CD4-positive, alpha-beta memory T cell (primary cell): ENCODE measurements at regions not wholly inside any gene's neighbourhood (a gene's known extent, or its start where the extent isn't known, plus 50 kb on each side); places are given as distances from the start of the nearest gene placed in this dataset.

Source experiments
- CTCF ChIA-PET: fragments of 350-600 bp; sonication (Branson Sonifier 250); formaldehyde crosslinking; loops from one replicate; lab custom pipeline; 2021; ENCODE audit warnings: inconsistent platforms; ENCODE audit not compliant: partially characterized antibody; lab: Charles Lee
- POLR2A ChIA-PET: fragments of 350-600 bp; sonication (Branson Sonifier 250); formaldehyde crosslinking; loops from one replicate; lab custom pipeline; 2021; ENCODE audit not compliant: partially characterized antibody; lab: Charles Lee
- DNase-seq, 5 donors: peaks; one replicate each; pipeline versions ENCODE4 v3.0.0 to v3.0.0-alpha.2; 2020 to 2022; ENCODE audit warnings: mixed read lengths in 1 of 5
- H3K27ac ChIP-seq: one replicate; pipeline ENCODE4 v1.7.0; 2013; ENCODE audit warnings: low read depth, low read length
- H3K27me3 ChIP-seq: 2 replicates; pipeline ENCODE4 v1.7.0; 2013; ENCODE audit warnings: mild to moderate bottlenecking, low read length, moderate library complexity; ENCODE audit not compliant: insufficient read depth
- H3K36me3 ChIP-seq: 2 replicates; pipeline ENCODE4 v1.7.0; 2013; ENCODE audit warnings: mild to moderate bottlenecking, low read length, moderate library complexity; ENCODE audit not compliant: insufficient read depth
- H3K4me1 ChIP-seq: 2 replicates; pipeline ENCODE4 v1.7.0; 2013; ENCODE audit warnings: mild to moderate bottlenecking, low read length, moderate library complexity; ENCODE audit not compliant: insufficient read depth
- H3K4me3 ChIP-seq, 2 donors: one replicate each; pipeline ENCODE4 v1.7.0; 2013; ENCODE audit warnings: low read length in 2 of 2, mild to moderate bottlenecking in 1 of 2
- H3K9me3 ChIP-seq, 2 donors: one replicate each; pipeline ENCODE4 v1.7.0; 2013; ENCODE audit warnings: low read length in 2 of 2, control low read depth in 1 of 2; ENCODE audit not compliant: control insufficient read depth in 1 of 2
- H3K27ac Mint-ChIP-seq, 7 donors: one replicate each; pipeline ENCODE4 v1.8.0; 2020 to 2021; ENCODE audit warnings: mixed read lengths in 7 of 7, mild to moderate bottlenecking in 6 of 7, inconsistent platforms in 3 of 7, moderate library complexity in 3 of 7
- H3K27me3 Mint-ChIP-seq, 2 donors: one replicate each; pipeline ENCODE4 v1.8.0; 2020 to 2021; ENCODE audit warnings: mixed read lengths in 2 of 2
- H3K36me3 Mint-ChIP-seq, 2 donors: one replicate each; pipeline ENCODE4 v1.8.0; 2020 to 2021; ENCODE audit warnings: mixed read lengths in 2 of 2, inconsistent platforms in 1 of 2, mild to moderate bottlenecking in 1 of 2
- H3K4me1 Mint-ChIP-seq, 4 donors: one replicate each; pipeline ENCODE4 v1.8.0; 2020 to 2021; ENCODE audit warnings: mixed read lengths in 4 of 4, mild to moderate bottlenecking in 1 of 4
- H3K4me3 Mint-ChIP-seq, 8 donors: one replicate each; pipeline ENCODE4 v1.8.0; 2020 to 2021; ENCODE audit warnings: mixed read lengths in 8 of 8, mild to moderate bottlenecking in 7 of 8, moderate library complexity in 6 of 8, inconsistent platforms in 3 of 8
- H3K9me3 Mint-ChIP-seq, 8 donors: one replicate each; pipeline ENCODE4 v1.8.0; 2020 to 2021; ENCODE audit warnings: mixed read lengths in 8 of 8, mild to moderate bottlenecking in 5 of 8, inconsistent platforms in 3 of 8, moderate library complexity in 1 of 8
- intact Hi-C: fragments of 100-400 bp; cut with micrococcal nuclease; formaldehyde crosslinking; loops from one replicate; pipeline ENCODE4 v1.15.1; 2023

DNA sequence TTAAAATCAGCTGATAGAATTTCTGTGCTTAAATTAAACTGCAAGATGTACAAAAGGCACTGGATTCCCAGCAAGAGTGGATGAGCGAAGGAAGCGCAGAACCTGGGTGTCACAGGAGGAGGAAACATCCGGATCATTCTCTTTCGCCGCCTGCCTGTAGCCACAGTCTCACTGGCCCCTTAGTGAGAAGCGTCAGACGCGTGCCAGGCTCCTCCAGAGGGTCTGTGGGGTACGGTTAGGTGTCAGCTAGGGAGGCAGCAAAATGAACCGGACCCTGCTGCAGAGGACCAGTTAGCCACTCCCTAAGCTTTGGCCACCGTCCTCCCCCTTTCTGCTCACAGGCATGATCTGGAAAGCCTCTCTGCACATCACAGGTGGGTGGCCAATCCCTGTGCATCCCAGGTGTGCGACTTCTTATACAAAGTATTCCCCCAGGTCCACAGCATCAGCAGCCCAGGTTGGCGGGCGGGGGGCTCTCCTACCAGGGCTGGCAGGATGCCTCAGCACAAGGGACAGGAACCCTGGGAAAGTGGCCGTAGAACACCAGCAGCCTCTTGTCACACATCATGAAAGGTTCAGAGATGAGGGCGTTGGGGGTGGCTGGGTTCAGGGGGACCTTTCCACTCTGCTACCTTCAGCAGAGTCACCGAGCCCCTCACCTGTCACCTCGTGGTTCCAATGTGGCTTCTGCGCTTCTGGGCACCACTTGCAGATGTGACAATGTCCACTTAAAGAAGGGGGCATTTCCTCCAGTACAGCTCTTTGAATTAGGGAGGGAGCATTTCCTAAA, 61.1 kb upstream of the SLC66A3 start:
- DNase-seq = no peak
- H3K27me3 ChIP-seq = no peaks in the 10 kb centered on the region
- H3K9me3 ChIP-seq = no peaks in the 10 kb centered on the region
- H3K27me3 Mint-ChIP-seq = peaks cover 0 to 3% of the 10 kb centered on the region in 2 donors
- H3K4me1 ChIP-seq = no peaks in the 10 kb centered on the region
- H3K27ac Mint-ChIP-seq = no peak overlapping the region
- ChIA-PET POLR2A (interaction anchor here (1.0 to 1.7 kb wide), 2 partner anchors 10 to 35 kb away, joined by 4 to 5 read pairs; no protein-coding TSS in a partner anchor), CTCF (interaction anchor here (1.0 to 1.4 kb wide), 2 partner anchors 30 to 38 kb away, joined by 3 to 4 read pairs; a partner anchor contains a TSS)
- H3K4me3 ChIP-seq = no peak overlapping the region
- H3K36me3 ChIP-seq = no peaks in the 10 kb centered on the region
- H3K9me3 Mint-ChIP-seq = no peaks in the 10 kb centered on the region
- no peaks in the 10 kb centered on the region for H3K4me1 Mint-ChIP-seq
- intact Hi-C loops = no loop called here
- H3K36me3 Mint-ChIP-seq = no peaks in the 10 kb centered on the region
- H3K4me3 Mint-ChIP-seq = no peak overlapping the region
- no peak overlapping the region for H3K27ac ChIP-seq

DNA sequence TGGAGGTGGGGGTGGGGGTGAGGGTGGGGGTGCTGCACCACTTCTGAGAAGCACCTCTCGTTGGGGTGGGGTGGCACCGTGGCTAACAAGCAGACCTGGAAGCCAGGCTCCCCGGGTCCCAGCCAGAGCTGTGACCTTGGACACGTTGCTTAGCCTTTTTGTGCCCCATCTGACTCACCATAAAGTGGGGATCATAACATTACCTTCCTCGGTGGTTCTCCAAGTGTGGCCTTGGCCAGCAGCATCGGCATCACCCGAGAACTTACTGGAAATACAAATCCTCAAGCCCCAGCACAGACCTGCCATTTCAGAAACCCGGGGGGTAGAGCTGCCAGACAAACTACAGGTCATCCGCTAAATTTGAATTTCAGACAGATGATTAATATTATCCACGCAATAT, 58.7 kb upstream of the SLC66A3 start:
- Mint-ChIP-seq H3K27me3 (no peaks in the 10 kb centered on the region), H3K36me3 (no peaks in the 10 kb centered on the region), H3K9me3 (no peaks in the 10 kb centered on the region), H3K4me1 (no peaks in the 10 kb centered on the region), H3K4me3 (no peak overlapping the region), H3K27ac (no peak overlapping the region)
- no peak for DNase-seq
- intact Hi-C loops = no loop called here
- Histone ChIP-seq H3K4me1 (no peaks in the 10 kb centered on the region), H3K4me3 (no peak overlapping the region), H3K9me3 (no peaks in the 10 kb centered on the region), H3K36me3 (no peaks in the 10 kb centered on the region), H3K27me3 (no peaks in the 10 kb centered on the region), H3K27ac (no peak overlapping the region)
- POLR2A ChIA-PET = no interaction called here
- CTCF ChIA-PET = interaction anchor here (1.6 kb wide), 1 partner anchor 264 kb away, joined by 3 read pairs; no protein-coding TSS in a partner anchor

DNA sequence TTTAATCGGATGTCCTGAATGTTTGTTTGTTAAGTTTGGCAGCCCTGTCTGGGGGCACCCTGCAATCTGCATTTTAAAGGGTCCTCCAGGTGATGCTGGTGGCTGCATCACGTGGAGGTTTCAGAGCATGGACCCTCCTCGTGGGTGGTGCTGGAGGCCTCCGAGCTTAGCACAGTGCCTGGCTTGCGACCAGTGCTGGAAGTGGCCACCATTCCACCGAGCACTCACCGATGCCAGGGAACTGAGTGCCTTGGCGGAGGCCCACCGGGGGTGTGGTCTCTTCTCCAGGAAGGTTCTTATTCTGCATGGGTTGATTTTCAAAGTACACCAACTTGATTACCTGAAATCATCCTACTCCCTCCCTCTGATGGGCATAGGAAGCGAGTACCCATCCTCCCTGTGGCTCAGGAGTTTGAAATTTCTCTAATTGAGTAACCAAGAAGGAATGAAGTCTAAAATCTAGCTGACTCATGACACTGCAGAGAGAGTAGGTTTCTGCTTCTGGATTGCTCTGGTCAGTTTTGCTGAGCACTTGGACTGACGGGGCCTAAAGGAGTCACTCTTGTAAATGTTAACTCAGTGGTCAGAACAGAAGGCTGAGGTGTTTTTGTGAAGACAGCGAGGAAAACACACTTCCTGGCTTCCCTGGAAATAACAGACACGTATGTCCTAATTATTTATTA, 58.1 kb upstream of the SLC66A3 start:
- Histone ChIP-seq H3K27me3 (no peaks in the 10 kb centered on the region), H3K4me1 (no peaks in the 10 kb centered on the region), H3K9me3 (no peaks in the 10 kb centered on the region), H3K36me3 (no peaks in the 10 kb centered on the region), H3K27ac (no peak overlapping the region), H3K4me3 (no peak overlapping the region)
- H3K27ac Mint-ChIP-seq = no peak overlapping the region
- peaks cover 0 to under 1% (median 0%) of the 10 kb centered on the region in 4 donors for H3K4me1 Mint-ChIP-seq
- H3K36me3 Mint-ChIP-seq = no peaks in the 10 kb centered on the region
- ChIA-PET CTCF (interaction anchor here (1.6 kb wide), 1 partner anchor 264 kb away, joined by 3 read pairs; no protein-coding TSS in a partner anchor), POLR2A (no interaction called here)
- no peaks in the 10 kb centered on the region for H3K9me3 Mint-ChIP-seq
- DNase-seq = no peak
- no peaks in the 10 kb centered on the region for H3K27me3 Mint-ChIP-seq
- H3K4me3 Mint-ChIP-seq = no peak overlapping the region
- intact Hi-C loops = no loop called here

DNA sequence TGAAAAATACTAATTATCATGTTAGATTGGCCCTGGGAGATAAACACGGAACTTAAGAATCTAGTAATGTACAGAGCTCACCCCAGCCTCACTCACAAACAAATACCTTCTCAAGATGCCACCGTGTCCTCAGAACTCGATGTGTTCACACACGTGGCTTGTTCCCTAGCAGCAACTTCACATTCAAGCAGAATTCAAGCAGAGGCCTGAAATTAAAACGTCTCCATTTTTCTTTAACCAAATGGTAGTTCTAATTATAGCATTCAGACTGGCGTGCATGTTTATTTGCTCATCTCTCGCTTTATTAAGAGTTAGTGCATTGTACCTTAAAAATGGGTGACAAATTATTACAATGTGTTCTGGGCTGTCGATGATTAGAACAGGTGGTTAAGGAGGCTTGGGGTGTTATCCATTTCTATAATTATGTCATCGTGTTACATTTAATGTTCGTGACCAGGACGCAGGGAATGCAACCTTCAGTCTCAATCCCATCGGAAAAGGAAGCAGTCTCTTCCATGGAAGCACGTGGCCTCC, 57.3 kb upstream of the SLC66A3 start:
- Histone ChIP-seq H3K4me3 (no peak overlapping the region), H3K9me3 (no peaks in the 10 kb centered on the region), H3K27ac (no peak overlapping the region), H3K4me1 (peaks cover 5% of the 10 kb centered on the region), H3K36me3 (no peaks in the 10 kb centered on the region), H3K27me3 (no peaks in the 10 kb centered on the region)
- no peak overlapping the region for H3K27ac Mint-ChIP-seq
- intact Hi-C loops = no loop called here
- no peak for DNase-seq
- ChIA-PET CTCF (no interaction called here), POLR2A (no interaction called here)
- no peaks in the 10 kb centered on the region for H3K27me3 Mint-ChIP-seq
- H3K4me1 Mint-ChIP-seq = peaks cover 0 to 5% (median 1%) of the 10 kb centered on the region in 4 donors
- H3K36me3 Mint-ChIP-seq = no peaks in the 10 kb centered on the region
- H3K9me3 Mint-ChIP-seq = no peaks in the 10 kb centered on the region
- H3K4me3 Mint-ChIP-seq = no peak overlapping the region

DNA sequence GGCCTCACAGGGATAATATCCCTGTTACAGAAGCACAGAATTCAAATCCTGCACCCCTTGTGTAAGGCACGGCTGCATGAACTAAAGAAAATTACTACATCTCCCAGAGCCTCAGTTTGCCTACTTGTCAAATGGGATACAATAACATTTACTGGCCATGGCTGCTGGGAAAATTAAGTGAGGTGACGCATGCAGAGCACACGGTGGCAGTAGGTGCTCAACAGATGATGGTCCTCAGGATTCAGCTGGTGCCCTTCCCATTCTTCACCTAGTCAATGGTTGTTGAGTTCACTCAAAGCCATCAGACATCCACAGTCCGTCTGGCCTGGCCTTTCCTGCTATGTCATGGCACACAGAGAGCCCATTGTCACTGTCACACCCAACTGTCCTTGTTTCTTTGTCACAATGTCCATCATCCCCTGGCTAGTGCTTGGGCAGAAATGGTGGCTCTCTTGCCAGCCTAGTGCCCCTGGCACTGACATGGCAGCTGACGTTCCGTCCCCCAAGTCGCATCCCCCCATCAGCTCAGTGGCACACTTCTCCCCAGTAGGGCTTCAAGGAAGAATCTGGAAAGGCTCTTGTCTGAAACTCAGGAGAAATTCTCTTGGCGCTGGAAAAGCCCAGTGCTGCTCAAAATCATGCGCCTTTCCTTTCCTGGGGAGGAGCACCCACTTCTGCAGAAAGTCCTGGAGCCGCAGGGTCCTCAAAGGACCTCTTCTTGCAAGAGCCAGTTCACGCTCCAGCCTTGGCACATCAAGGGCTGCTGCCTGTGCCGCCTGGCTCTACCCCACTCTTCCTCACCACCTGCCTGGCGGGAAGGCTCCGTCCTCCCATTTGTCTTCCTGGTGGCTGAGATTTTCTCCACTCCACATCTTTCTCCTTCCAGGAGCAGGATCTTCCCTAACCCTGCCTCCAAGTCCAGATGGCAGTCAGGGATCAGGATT, 55.9 kb upstream of the SLC66A3 start:
- DNase-seq = no peak
- Mint-ChIP-seq H3K36me3 (no peaks in the 10 kb centered on the region), H3K4me3 (no peak overlapping the region), H3K9me3 (no peaks in the 10 kb centered on the region), H3K4me1 (peaks cover 10 to 18% (median 15%) of the 10 kb centered on the region in 4 donors), H3K27me3 (no peaks in the 10 kb centered on the region), H3K27ac (peak overlapping the region in 1 of 7 donors; percentile 7)
- Histone ChIP-seq H3K4me3 (no peak overlapping the region), H3K36me3 (no peaks in the 10 kb centered on the region), H3K27ac (no peak overlapping the region), H3K4me1 (peaks cover 19% of the 10 kb centered on the region), H3K27me3 (no peaks in the 10 kb centered on the region), H3K9me3 (no peaks in the 10 kb centered on the region)
- POLR2A ChIA-PET = no interaction called here
- intact Hi-C loops = no loop called here
- CTCF ChIA-PET = interaction anchor here (0.8 kb wide), 1 partner anchor 24 kb away, joined by 3 read pairs; no protein-coding TSS in a partner anchor

DNA sequence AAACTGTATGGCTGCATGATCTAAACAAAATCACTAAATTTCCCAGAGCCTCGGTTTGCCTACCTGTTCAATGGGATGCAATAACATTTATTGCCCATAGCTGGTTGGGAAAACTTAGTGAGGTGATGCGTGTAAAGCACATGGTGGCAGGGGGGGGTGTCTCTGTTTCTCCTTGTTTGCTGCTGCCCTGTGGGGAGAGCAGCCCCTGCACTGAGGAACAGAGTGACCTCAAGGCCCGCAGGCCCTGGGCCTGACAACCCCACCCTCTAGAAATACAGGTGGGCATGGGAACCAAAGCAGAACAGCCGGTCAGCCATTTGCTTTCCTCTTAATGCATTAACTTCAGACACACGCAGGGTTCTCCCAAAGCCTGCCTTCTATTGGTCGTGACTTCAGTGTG, 55.1 kb upstream of the SLC66A3 start:
- Histone ChIP-seq H3K4me3 (no peak overlapping the region), H3K27me3 (no peaks in the 10 kb centered on the region), H3K36me3 (no peaks in the 10 kb centered on the region), H3K27ac (no peak overlapping the region), H3K9me3 (no peaks in the 10 kb centered on the region), H3K4me1 (peaks cover 27% of the 10 kb centered on the region)
- no peaks in the 10 kb centered on the region for H3K9me3 Mint-ChIP-seq
- peak overlapping the region in 1 of 7 donors; percentile 23 for H3K27ac Mint-ChIP-seq
- H3K4me1 Mint-ChIP-seq = peaks cover 14 to 24% (median 21%) of the 10 kb centered on the region in 4 donors
- ChIA-PET POLR2A (no interaction called here), CTCF (no interaction called here)
- no peaks in the 10 kb centered on the region for H3K36me3 Mint-ChIP-seq
- no peak overlapping the region for H3K4me3 Mint-ChIP-seq
- intact Hi-C loops = no loop called here
- DNase-seq = no peak
- no peaks in the 10 kb centered on the region for H3K27me3 Mint-ChIP-seq
